Left renal pelvis (tissue), 4 donors: ENCODE measurements at regions not wholly inside any gene's neighbourhood (a gene's known extent, or its start where the extent isn't known, plus 50 kb on each side); places are given as distances from the start of the nearest gene placed in this dataset.
"Not testable (repeated sequence)": the region's sequence is repeated elsewhere in the genome, so short reads cannot be mapped to it uniquely, and the experiment has no call there.

Experiments
- DNase-seq, 4 donors: peaks; one replicate each; pipeline ENCODE4 v3.0.0-alpha.2; 2013; ENCODE audit warnings: low read depth in 4 of 4, low spot score in 3 of 4

- no peak for DNase-seq
These were observed 704.8 kb upstream of the RGS18 start for GRCh38 chr1:191453487-191453886.

- no peak for DNase-seq
These were observed 700.4 kb upstream of the RGS18 start for GRCh38 chr1:191457889-191458288.

GRCh38 chr1:191460234-191460633 is 698.0 kb upstream of the RGS18 start:
- DNase-seq: no peak

GRCh38 chr1:191483988-191484387 is 674.3 kb upstream of the RGS18 start:
- no peak for DNase-seq

DNA sequence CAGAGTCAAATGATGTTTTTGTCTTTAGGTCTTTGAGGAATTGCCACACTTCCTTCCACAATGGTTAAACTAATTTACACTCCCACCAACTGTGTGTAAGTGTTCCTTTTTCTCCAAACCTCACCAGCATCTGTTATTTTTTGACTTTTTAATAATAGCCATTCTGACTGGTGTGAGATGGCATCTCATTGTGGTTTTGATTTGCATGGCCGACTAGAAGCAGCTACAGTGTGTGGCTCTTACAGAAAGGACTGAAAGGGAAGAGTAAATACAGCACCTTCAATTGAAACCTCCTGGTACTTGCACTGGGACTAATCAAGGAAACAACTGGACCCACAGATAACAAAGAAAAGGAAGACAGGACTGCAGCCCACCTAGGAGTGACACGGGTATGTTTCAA is 668.0 kb upstream of the RGS18 start:
- no peak for DNase-seq

GRCh38 chr1:191495040-191495439 is 663.2 kb upstream of the RGS18 start:
- DNase-seq: no peak

GRCh38 chr1:191498318-191498717 is 659.9 kb upstream of the RGS18 start:
- DNase-seq: no peak

DNA sequence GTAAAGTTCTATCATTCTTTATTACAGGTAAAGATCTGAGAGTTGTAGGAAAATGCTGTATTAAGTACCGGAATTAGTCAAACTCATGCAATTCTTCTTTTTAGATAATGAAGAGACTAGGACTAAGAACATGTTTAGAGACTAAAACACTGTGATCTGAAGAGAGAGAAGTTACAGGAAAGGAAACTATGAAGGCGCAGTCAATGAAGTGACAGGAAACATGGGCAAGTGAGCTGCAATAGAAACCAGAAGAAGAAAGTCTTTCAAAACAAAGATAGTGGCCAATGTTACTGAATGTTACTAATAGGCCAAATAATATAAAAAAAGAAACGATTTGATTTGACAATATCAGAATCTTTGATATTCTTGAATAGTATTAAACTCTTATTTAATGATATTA is 659.4 kb upstream of the RGS18 start:
- no peak for DNase-seq

- no peak for DNase-seq
These were observed 653.3 kb upstream of the RGS18 start for GRCh38 chr1:191504999-191505398.

- DNase-seq: no peak
These were observed 650.0 kb upstream of the RGS18 start for GRCh38 chr1:191508239-191508638.

DNA sequence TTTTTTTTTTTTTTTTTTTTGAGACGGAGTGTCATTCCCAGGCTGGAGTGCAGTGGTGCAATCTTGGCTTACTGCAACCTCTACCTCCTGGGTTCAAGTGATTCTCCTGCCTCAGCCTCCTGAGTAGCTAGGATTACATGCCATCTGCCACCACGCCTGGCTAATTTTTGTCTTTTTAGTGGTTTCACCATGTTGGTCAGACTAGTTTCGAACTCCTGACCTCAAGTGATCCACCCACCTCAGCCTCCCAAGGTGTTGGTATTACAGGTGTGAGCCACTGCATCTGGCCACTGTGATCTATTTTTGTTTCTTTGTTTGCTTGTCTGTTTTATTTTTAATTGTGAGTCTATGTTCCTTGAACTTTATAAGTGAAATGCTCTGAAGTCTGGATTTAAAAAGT is 646.8 kb upstream of the RGS18 start:
- not testable (repeated sequence) for DNase-seq

DNA sequence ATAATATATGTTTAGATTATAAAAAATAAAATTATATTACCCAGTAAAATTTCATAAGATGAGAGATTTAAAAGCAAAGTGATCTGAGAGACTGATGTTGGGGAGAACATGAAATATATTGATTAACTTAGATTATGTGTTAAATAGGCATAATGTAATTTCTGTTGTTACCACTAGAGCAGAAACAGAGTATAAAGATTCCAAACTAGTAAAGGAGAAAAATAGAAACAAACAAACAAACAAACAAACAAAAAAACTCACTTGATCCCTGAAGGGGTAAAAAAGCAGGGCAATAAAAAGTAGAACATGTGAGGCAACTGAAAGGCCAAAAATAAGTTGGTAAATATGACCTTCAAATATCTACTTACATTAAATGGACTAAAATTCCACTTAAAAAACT is 640.4 kb upstream of the RGS18 start:
- DNase-seq: no peak

DNA sequence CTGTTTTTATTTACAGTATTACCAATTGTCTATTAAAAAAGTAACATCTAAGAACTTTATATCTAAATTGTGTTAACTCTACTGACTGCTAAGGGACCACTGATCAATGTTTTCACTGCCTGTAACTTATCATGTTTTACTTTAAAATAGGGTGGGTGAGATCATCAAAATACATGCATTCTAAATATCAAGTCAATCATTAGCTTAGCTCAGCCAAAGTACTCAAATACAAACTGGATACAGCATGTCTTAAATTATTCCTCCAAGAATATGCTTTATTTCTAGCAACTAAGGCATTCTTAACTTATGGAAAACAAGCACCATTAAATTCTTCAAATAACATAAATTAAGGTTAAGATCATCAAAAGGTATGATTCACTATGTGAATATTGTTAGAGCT is 638.7 kb upstream of the RGS18 start:
- no peak for DNase-seq

DNA sequence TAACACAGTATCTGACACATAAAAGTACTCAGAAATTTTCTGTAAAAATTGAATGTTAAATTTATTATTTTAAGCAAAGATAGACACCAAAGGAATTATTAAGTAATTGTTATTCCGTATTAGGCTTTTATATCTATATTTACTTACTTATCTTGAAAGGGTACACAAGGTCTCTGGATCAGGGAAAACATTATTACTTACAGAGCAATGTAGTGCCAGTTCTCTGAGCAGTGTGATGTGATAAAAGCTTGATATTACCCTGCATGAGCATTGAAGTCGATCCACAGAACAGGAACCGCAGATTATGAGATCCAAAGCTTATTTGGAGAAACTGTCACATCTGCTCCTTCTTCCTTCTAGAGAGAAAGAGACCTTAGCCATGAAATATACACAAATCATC is 637.9 kb upstream of the RGS18 start:
- DNase-seq: no peak

GRCh38 chr1:191525944-191526343 is 632.3 kb upstream of the RGS18 start:
- not testable (repeated sequence) for DNase-seq

DNA sequence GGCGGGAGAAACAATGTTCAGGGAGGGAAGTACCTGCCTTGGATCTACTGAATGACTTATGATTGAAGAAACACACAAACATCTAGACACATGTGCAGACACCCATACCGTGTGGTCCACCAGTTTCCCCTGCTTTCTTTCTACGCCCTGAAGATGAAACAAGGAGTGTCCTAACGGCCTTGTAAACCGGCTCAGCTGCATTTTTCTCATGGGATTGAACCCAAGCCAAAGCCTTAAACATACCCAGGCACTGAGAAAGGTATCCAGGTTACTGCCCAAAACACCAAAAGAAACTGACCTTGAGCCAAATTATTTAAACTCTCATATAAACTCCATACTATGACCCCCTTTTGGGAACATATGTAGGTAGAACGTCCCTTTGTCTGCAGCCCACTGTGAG is 630.0 kb upstream of the RGS18 start:
- DNase-seq: no peak

DNA sequence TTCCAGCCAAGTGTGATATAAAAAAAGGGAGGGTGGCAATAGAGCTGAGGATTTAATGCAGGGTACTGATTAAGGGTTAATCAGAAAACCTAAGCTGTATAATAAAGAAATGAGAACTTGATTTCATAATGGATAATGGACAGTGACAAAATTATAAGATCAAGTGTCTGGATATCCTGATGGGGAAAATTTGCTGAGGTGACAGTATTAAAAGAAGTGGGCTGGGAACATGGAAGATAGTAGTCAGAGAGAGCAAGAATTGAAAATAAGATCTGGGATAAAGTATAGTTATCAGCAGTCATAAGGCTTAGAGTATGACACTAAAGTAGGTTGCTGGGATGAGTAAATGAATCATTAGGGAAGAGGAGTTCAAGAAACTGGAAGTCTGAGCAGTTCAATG is 627.3 kb upstream of the RGS18 start:
- no peak for DNase-seq

DNA sequence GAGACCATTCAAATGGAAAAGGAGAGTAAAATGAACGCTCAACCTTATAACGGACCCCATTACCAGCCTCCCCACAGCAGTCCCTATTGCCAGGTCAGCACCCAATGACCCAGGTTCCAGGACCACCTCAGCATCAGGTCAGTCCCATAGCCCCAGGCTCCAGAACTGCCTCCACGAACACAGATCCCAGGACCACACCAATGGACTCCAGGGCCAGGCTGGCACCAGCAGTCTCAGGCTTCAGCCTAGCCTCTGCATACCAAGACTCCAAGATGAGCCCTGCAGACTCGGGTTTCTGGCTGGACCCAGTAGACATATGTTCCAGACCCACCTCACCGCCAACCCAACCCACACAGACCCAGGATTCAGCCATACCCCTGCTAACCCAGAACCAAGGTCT is 625.0 kb upstream of the RGS18 start:
- no peak for DNase-seq

DNA sequence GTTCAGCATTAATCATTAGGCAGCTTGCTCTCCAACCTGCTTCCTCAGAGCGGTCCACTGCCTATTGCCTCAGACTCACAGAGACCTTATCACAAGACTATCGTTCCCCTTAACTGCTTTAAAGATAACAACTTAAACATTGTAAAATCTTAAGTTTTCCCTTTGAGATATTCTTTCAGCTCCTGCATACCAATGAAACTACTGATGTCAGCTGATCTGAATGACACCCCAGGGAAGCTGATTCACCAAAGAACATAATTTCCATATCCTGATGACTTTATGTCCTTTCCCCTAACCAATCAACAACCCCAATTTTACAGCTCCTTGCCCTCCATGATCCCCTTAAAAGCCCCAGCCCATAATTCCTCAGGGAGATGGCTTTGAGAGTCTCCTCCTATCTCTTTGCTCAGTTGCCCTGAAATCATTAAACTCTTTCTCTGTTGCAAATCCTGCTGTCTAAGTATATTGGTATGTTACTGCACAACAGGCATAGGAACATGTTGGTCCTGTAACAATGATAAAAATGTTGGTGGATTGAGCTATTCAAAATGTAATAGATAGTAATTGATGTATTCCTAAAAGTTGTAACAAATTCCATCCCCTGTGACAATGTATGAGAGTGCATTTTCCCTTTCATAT is 621.4 kb upstream of the RGS18 start:
- DNase-seq: no peak

- DNase-seq: no peak
These were observed 616.5 kb upstream of the RGS18 start for GRCh38 chr1:191541758-191542157.

DNA sequence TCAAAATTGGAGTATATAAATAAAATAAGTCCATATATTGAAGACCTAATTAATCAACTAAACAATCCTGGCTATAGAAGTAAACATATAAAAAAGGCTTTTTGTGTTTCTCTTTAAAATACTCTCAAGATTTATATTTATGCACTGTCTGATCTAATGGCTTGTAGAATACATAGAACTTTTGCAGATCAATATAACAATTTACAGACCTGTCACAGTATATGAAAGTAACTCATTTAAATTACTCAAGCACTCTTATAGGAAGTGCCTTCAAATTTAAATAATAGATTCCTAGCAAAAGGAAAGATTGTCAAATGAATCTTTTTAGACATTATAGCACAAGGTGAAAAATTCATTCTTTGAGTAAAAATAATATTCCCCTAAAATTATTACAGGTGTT is 615.8 kb upstream of the RGS18 start:
- no peak for DNase-seq

DNA sequence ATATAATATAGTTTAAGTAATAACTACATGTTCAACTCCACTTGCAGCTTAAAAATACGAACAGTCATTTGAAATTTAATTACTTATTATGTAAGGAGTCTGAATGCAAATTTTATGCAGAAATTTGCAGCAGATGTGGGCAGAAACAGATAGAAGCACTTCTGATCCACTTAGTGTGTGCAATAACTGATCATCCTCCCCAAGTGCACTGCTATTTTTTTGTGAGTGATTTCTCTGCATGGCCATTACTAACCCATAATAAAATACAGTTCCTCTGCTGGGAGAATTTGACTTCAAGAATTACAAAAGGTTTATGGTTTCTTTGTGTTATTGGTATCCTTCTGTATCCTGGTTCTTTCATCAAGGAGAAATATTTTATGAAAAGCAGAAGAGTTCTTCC is 611.5 kb upstream of the RGS18 start:
- no peak for DNase-seq

GRCh38 chr1:191551019-191551418 is 607.2 kb upstream of the RGS18 start:
- DNase-seq: no peak
